DOHH2 (cell line): ENCODE measurements at regions not wholly inside any gene's neighbourhood (a gene's known extent, or its start where the extent isn't known, plus 50 kb on each side); places are given as distances from the start of the nearest gene placed in this dataset.

ENCODE experiments used
- EZH2phosphoT487 ChIP-seq: fragments of 200-600 bp; sonication (generic); IDR thresholded peaks from 2 replicates; pipeline ENCODE4 v1.6.1; 2017; ENCODE audit warnings: borderline replicate concordance, mild to moderate bottlenecking, antibody characterized with exemption, low read length, moderate library complexity, mixed read lengths
- TF ChIP-seq, protein P1 (sequence below): fragments of 200-600 bp; sonication (generic); IDR thresholded peaks from one replicate; pipeline ENCODE4 v1.5.1; 2014; ENCODE audit warnings: antibody characterized with exemption, mild to moderate bottlenecking, low read depth, low read length; ENCODE audit not compliant: poor library complexity, severe bottlenecking

DNA sequence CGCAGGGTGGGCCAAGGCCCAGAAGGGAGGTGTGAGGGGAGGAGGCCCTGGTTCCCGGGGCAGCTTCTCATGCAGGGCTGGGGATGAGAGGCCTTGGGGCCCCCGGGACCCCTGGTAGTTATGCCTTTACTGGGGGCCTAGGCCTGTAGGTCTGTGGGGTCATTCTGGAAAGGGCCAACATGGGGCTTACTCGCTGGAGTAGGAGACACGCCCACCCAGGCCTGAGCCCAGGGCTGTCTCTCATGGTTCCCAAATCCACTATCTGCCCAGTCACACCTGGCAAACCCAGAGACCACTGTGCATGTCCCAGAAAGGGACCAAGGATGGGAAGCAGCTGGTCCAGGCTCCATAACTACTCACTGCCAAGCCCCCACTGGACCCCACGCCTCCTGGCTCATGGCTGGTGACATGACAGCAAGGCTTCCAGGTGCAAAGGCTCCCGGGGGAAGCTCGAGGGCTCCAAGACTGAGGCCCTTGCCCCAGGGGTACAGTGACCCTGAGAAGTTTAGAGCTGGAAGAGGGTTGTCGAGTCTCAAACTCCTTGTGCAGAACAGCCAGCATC lies 64.2 kb upstream of the ATP12A start:
- TF ChIP-seq, protein P1, sequence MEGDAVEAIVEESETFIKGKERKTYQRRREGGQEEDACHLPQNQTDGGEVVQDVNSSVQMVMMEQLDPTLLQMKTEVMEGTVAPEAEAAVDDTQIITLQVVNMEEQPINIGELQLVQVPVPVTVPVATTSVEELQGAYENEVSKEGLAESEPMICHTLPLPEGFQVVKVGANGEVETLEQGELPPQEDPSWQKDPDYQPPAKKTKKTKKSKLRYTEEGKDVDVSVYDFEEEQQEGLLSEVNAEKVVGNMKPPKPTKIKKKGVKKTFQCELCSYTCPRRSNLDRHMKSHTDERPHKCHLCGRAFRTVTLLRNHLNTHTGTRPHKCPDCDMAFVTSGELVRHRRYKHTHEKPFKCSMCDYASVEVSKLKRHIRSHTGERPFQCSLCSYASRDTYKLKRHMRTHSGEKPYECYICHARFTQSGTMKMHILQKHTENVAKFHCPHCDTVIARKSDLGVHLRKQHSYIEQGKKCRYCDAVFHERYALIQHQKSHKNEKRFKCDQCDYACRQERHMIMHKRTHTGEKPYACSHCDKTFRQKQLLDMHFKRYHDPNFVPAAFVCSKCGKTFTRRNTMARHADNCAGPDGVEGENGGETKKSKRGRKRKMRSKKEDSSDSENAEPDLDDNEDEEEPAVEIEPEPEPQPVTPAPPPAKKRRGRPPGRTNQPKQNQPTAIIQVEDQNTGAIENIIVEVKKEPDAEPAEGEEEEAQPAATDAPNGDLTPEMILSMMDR, result no peak
- TF ChIP-seq EZH2phosphoT487, result no peak
